GM21390 (cell line): ENCODE measurements at regions not wholly inside any gene's neighbourhood (a gene's known extent, or its start where the extent isn't known, plus 50 kb on each side); places are given as distances from the start of the nearest gene placed in this dataset.
"Not testable (repeated sequence)": the region's sequence is repeated elsewhere in the genome, so short reads cannot be mapped to it uniquely, and the experiment has no call there.

Experiments used
- ATAC-seq: cut with Tn5 transposase; IDR thresholded peaks from one replicate; pipeline ENCODE4 v1.9.1; 2021; ENCODE audit not compliant: unreplicated experiment

DNA sequence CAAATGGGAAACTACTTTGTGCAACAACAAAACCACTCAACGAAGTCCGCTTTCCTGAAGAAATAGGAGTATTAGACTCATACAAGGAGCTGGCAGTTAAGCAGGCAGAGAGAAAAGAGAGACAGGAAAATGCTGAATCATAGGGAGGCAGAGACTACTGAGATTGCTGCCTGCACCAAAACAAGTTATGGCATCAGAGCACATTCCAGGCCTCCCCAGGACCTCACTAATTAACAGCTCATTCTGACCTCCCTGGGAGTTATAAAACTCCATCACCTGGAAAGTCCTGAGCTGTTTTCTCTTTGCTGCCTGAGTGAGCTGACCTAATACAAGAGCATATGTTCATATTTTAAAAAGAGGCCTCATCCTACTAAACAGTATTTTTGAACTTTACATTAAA lies 741.0 kb downstream of the MCTP2 start:
- no peak for ATAC-seq

DNA sequence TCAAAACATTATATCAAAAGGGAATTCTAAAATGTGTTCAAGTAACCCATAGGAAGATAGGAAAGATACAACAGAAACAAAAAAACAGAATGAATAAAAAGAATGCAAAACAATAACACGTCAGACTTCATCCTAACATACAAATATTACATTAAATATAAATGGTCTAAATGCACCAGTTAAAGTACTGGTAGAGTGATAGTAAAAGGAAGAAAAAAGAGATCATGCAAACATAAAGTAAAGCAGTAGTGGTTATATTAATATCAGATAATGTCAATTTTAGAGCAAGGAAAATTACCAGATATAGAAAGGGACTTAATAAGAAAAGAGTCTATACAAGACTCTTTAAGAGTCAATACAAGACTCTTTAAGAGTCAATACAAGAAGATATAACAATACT lies 755.7 kb downstream of the MCTP2 start:
- ATAC-seq: no peak

DNA sequence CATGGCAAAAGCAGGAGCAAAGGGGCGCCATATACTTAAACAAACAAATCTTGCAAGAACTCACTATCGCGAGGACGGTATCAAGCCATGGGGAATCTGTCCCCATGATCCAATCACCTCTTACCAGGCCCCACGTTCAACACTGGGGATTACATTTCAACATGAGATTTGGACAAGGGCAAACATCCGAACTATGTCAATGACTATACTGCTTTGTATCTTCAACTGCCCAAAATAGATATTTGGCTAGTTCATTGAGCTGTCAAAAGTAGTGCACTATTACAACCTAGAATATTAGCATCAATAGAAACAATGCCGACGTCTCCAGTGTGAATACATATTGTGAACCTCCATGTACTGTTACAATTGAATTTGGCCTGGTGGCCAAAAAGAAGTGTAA lies 760.4 kb downstream of the MCTP2 start:
- ATAC-seq: no peak

DNA sequence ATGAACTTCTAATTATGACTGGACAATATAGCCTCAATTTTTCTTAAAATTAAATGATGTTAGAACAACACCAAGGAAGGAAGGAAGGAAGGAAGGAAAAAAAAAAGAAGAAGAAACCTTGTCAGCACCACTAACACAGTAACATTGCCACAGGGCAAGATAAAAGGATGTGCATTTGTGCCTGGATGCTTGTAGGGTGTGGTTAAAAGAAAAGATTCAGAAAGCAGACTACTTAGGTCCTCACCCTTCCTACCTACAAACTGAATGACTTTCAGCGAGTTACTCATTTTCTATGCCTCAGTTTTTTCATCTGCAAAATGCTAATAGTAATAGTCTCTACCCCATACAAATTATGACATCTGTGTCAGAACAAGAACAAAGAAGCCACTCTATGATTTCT lies 778.3 kb downstream of the MCTP2 start:
- no peak for ATAC-seq

DNA sequence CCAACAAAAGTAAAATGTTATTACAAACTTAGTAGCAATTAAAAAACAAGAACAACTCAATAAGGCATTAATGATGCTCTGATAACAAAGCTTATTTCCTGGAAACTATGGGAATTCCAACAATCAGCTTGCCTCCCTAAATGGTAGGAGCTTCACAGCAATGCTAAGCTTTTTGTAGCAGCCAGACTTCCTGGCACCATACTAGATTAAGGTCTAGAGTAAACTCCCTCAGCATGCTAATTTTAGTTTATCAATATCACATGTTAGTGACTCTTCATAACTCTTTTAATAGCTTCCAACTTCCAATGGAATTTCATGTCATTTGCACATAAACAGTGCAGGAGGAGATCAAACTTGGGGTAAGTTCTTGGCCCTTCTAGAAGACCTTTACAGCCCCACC lies 782.0 kb downstream of the MCTP2 start:
- ATAC-seq: no peak

DNA sequence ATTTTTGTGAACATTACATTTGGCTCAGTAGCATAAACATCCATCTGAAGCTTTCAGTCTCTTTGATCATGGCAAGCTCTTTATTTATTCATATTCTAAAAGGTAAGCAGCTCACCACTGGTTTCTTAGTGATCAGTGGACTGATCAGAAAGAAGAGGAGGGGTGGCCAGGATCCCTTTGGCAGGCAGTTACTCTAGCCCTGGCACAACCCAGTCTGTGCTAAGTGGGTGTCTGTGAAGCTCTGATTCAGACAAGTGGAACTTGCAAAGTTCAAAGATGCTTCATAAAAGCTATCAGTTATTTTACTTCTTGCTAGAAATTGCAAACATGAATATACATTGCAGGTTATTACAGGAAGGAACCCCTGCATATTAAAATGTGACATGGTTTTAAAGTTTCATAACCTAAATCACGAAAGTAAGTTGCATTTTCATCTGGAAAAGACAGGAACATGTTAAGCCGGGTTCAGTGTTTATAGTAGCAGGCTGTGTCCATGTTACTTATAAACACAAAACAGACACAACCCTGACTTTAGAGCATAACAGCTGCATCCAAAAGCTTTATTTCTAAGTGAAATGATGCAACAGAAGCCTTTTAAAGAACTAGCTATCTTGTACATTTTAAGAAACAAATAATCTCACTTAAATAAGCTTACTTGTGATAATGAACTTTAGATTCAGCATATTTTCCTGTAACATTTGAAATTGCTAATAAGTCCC lies 785.3 kb downstream of the MCTP2 start:
- no peak for ATAC-seq

DNA sequence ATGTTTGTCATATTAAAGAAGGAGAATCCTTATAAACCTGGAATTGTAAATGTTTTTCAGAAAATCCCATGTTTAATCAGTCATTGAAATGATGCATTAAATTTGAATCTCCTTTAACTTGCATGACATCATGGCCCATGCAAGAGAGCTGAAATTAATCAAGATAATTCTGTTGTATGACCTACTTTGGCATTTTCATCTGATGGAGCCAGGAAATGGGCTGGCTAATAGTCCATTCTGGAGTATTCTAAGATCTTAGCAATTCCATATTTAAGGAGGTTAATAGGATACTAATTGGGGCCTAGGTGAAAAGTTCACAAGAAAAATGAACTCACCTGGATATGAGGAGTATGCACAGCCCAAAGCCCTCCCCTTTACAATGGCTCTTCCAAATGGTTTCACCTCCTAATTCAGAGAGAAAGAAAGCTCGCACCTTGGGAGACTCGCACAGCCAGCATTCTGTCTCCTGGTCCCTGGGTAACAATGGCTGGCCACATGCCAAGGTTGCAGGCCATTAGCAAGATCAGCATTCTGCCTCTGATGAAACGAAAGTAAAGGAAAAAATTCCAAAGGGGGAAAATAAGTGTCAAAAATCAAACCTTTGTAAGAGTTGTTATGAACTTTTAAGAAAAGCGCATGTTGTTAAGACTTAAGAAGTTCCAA lies 786.4 kb downstream of the MCTP2 start:
- ATAC-seq: no peak

DNA sequence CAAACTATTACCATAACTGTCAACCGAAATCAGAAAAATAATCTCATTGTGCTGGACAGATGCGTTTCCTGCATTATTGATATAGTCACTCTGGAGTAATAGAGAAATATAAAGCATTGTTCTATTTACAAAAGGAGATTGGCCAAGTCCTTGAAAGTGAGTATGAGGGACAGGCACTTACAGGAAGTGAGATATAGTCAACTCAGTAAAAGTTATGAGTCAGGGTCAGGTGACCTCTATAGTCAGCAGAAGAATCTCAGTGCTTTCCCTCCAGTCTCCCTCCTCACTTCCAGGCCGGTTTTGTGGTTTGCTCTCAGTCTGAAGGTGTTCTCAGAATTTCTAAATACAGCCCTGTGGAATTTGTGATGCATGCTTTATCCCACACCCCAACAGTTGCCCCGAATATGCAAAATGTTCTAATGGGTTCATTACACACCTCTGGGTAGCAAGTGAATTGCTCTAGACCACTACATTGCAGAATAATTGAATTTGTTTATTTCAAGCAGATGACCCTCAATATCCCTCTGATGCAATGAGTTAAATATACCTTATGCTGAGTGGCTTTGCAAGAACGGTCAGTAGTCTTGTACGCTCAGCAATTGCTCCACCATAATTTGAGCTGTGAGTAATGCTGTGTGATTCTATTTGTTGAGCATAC lies 787.7 kb downstream of the MCTP2 start:
- peak; percentile 80 for ATAC-seq

DNA sequence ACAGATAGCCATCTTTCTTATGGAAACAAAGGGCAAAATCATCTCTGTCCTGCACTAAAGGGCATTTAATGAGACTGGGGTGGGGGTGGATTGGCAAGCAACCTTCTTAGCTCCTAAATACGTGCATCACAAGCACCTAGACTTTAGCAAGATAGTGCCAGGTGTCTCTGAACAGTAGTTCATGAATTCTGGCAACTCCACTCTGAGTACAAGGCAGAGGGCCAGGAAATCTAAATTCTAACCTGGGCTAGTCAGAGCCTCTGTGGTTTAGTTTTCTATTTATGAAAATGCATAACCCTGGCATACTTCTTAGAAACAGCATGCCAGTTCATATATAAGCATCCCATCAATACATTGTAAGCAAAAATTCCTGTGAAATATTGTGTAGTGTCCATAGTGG lies 788.5 kb downstream of the MCTP2 start:
- ATAC-seq: no peak

DNA sequence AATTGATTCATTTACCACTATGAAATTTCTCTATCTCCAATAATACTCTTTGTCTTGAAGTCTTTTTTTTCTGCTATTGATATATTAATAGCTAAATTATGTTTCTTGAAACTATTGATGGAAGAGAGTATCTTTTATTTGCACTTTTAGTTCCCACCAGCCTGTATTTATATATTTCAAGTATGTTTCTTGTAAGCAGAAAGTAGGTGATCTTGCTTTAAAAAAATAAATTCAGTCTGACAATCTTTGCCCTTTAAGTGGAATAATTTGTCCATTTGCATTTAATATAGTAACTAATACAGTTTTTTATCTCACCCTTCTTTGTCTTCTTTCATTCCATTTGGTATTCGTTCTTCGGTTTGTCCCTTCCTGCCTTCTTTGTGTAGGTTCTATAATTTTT lies 790.5 kb downstream of the MCTP2 start:
- no peak for ATAC-seq

DNA sequence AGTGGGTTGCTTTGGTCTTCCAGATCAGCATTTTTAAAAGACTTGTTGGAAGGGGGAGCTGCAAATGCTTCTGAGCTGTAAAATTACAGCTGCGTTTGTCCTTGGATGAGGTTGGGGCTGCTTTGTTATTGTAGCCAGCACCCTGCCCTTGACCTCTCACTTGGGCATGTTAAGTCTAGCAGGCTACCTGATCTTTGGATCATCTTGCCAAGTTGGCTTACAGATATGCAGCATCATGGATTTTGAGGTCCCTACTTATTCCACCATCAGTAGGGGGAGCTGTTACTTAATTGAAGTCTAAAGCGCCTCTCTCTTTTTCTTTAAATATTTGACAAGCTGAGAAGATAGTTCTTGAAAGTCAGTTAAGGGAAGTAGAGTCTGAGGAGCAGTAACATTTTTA lies 793.0 kb downstream of the MCTP2 start:
- ATAC-seq: no peak

DNA sequence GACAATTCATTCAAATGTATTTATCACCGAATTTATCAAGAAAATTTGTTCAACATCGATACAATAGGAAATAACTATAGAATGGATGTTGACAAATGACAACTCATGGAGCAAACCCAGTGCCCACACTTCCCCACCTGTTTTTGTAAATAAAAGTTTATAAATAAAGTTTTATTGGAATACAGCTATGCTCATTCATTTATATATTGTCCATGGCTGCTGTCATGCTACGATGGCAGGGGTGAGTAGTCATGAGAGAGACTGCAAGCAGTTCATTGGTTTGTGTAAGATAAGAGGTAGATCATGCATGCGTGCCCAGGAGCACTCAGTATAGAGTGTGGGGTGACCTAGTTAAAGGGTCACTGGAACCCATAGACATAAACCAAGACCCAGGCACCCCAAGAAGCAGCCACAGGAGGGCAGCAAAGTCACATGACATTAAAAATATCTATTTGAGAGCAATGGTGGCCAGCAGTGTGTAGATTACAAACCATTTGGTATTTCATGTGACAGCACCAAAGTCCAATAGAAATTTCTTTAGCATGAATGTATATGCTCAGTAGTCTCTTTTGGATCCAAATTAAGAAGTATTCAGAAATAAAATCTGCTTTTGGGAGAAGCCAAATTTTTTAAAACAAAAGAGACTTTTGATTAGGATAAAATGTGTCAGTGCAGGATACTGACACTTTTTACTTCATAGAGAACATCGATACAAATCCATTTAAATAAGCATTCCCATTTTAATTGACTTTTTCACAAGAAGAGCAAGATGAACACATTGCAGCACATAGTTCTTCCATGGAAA lies 794.8 kb downstream of the MCTP2 start:
- ATAC-seq: peak; percentile 57

DNA sequence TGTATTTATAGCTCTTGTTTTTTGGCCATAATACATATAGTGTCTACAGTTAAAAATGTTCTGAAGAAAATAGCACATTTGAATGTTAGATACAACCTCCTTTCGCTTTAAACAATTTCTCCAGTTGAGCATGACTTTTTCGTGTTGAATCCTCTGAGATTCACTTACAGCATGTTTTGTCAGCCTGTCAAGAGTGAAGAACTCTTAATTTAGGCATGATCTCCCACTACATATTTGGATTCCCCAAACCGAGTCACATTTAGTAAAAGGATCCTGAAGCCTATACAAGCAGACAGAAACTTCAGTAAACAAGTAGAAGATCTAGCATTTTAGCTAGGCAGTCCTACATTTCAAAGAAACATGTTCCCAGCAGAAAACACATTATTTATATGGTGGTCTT lies 796.6 kb downstream of the MCTP2 start:
- ATAC-seq: no peak

DNA sequence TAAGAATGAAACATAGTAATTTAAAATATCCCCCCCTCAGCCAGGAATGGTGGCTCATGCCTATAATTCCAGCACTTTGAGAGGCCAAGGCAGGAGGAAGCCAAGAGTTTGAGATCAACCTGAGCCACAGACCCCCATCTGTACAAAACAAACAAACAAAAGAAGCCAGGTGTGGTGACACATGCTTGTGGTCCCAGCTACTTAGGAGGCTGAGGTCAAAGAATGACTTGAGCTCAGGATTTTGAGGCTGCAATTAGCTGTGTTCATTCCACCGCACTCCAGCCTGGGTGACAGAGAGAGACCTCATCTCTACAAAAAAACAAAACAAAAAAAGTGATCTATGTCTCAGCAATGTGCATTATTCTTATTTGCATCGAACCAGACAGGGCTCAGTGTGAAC lies 800.8 kb downstream of the MCTP2 start:
- ATAC-seq: no peak

DNA sequence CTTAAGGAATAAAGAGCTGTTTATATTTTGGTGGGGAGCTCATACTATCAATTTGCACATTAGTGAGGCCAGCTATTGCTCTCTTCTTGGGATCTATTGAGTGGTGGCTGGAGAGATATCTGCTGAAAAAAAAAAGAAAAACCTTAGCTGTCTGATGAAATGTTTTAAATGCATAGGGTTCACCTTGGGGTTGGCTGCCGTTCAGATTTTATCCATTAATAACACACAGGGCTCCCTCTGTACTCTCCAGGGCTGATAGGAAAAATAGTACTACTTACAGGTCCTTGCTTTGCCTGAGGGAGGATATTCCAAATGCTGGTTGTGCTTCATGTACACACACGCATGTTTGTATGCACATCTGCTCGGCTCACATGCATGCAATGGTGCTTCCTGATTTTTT lies 803.7 kb downstream of the MCTP2 start:
- ATAC-seq: no peak

DNA sequence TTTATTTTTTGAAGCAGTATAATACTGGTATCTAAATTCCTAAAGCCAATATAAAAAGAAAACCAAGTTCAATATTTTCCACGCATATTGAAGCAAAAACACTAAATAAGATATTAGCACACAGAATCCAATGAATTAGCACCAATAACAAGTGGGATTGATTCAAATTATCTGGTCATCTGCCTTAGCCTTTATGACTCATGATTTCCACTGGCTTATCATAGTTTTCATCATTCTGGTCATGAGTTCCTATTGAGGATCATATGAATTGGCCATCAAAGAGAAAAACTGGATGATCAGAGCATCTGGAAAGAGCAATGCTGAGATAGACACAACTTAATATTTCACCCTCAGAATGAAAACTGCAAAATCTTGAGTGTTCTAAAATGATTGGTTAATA lies 809.9 kb downstream of the MCTP2 start:
- ATAC-seq: no peak

DNA sequence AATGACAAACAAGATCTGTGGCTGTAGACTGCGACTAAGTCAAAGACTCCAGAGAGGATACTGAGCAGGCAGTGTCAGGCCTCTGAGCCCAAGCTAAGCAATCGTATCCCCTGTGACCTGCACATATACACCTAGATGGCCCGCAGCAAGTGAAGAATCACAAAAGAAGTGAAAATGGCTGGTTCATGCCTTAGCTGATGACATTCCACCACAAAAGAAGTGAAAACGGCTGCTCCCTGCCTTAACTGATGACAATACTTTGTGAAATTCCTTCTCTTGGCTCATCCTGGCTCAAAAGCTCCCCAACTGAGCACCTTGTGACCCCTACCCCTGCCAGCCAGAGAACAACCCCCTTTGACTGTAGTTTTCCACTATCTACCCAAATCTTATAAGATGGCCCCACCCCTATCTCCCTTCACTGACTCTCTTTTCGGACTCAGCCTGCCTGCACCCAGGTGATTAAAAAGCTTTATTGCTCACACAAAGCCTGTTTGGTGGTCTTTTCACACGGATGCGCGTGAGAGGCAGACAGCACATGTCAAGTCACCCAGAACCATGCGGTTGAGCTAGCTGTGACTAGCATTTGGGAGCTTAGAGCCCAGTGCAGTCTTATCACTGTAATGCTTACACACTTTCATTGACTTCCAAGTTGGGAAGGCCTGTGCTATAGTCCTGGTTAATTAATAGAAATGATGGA lies 812.0 kb downstream of the MCTP2 start:
- ATAC-seq: not testable (repeated sequence)

DNA sequence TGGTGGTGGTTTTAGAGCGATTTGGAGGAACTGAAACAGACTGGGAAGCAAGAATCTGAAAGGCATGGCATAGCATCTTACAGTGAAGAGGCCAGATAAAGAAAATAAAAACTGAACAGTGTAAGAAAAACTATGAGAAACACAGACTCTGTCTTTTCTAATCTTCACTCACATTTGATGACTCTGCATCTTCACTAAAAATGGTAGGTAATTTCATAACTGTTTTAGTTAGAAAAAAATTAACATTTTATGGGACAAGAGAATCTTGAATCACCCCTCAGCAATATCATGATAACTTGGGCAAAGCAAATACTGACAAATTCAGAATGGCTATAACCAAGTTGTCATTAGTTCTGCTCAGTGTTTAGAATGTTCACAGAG lies 812.6 kb downstream of the MCTP2 start:
- ATAC-seq: no peak

DNA sequence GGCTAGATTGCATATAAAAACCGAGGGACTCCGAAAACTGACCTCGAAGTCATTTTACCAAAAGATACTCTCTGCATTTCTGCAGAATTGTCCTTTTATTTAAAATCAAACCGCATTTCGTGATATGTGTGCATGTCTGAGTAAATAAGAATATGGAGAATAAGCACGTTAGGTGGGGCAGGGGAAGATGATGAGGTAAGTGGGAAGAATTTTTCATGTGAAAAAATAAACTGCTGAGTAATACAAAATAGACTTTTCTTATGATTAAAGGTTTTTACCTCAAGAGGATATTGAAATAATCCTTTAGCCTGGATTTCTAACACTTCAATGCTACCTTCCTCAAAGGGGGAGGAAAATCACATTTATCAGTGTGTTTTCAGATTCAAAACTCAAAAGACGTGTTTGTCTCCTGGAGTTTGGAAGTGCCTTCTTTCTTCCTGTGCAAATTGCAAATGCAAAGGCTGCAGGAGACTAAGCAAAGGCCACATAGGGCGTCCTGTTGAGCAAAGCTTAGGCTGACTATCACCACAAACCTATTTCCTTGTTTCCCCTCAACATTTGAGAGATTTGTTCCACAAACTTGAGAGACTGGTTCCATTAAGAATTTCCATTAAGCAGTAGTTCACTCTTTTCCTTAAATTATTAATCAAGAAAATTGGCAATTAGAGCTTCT lies 813.5 kb downstream of the MCTP2 start:
- ATAC-seq: no peak

DNA sequence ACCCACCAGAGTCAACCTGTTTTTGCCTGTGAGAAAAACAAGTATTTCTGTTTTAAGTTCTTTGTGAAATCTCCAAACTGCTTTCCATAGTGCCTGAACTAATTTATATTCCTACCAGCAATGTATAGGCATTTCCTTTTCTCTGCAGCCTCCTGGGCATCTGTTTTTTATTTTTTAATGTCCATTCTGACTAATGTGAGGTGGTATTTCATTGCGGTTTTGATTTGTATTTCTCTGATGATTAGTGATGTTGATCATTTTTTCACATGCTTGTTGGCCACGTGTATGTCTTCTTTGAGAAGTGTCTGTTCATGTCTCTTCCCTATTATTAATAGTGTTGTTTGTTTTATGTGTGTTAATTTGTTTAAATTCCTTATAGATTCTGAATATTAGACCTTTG lies 820.5 kb downstream of the MCTP2 start:
- no peak for ATAC-seq
